HG03097 (cell line): ENCODE measurements at regions not wholly inside any gene's neighbourhood (a gene's known extent, or its start where the extent isn't known, plus 50 kb on each side); places are given as distances from the start of the nearest gene placed in this dataset.
"Not testable (repeated sequence)": the region's sequence is repeated elsewhere in the genome, so short reads cannot be mapped to it uniquely, and the experiment has no call there.

Experiments used
- ATAC-seq: cut with Tn5 transposase; IDR thresholded peaks from one replicate; pipeline ENCODE4 v1.9.1; 2021; ENCODE audit not compliant: unreplicated experiment, low FRiP score

DNA sequence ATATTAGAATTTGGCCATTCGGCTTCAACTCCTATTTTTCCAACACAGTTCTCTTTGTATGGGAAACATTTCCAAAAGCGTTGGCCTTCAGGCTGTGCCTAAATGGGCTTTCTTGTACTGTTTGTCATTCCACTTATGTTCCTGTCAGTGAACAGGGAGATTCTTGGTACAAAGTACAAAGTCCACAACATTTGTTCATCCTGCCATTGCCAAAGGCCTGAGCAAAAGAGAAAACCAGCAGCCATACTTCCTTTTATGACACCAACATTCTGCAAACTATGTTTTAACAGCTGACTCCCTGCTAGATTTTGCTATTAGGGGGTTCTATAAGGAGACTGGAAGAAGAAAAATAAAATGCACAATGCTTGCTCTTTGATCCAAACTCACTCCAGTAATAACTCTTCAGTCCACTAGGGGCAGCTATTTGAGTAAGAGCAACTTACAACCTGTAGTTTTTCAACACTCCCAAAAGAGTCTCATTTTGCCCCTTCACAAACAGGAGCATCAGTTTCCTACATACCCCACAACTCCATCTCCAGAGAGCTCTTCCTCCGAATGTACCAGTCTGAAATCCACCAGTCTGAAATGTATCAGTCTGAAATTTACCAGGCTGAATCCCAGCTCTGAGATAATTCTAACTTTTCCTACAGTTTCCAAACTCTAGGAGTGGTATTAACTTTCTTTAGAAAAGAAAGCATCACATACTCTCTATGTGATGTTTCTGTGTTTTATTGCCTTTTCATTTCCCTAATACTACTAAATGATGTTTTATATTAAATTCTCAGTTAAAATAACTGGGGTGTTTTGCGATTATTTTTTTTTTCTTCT is 693.8 kb downstream of the DNAH5 start:
- ATAC-seq, result no peak

GRCh38 chr5:13249854-13250253 is 694.6 kb downstream of the DNAH5 start:
- no peak for ATAC-seq

DNA sequence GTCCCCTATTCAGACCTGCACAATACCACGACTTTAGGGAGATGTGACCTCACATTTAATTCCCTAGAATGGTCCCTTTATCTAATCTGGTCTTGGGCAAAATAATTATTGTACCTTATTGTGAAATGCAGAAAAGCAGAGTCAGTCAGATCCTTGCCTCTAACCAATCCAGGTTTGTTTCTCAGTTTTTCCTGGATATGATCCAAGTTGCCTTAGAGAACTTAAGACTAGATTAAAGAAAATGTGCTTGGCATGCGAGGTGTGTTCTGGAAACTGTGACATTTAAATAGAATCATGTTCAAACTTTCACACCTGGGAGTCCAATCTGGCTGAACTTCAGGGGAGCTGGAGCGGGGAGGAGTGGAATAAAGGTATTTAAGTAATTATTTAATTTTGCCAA is 696.2 kb downstream of the DNAH5 start:
- ATAC-seq, result no peak

DNA sequence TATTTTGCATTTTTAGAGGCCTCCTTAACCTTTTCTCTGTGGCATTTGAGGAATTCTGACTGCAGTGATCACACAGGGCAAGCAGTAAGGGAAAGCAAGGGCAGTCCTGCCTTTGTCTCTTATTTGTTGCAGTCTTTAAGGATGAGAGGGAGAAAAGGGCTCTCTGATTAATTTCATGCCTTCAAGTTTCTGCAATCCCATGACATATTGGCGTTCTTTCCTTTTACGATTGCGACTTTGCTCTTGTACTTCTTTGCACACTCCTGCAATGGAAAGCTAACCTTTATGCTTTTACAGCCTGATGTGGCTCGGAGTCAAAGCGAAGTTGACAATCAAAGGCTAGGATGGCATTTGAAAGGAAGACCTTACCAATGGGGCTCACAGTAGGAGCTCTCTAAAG is 698.4 kb downstream of the DNAH5 start:
- ATAC-seq, result no peak

DNA sequence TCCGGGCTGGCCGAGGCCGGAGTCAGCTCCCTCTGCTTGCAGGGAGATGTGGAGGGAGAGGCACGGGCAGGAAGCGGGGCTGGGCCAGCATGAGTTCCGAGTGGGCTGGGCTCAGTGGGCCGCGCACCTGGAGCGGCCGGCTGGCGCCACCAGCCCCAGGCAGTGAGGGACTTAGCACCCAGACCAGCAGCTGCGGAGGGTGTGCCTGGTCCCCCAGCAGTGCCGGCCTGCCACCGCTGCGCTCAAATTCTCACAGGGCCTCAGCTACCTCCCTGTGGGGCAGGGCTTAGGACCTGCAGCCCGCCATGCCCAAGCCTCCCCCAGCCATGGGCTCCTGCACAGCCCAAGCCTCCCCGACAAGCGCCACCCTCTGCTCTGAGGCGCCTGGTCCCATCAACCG is 700.3 kb downstream of the DNAH5 start:
- ATAC-seq, result no peak

DNA sequence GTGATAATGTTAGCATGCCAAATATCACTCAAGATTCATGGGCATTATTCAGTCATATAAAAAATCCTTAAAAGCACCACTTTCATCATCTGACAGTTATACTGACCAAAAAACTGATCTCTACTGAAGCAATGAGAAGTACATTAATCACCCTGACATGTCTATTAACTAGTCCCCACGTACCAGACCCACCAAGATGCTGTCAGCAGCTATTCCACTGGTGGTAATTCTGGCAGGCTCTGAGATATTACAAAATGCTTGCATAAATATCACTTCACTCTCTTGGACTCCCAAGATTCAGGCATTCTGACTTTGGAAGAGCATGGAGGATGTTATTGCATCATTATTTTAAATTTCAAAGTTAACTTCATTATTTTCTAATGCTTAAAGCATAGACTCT is 717.0 kb downstream of the DNAH5 start:
- ATAC-seq, result no peak

DNA sequence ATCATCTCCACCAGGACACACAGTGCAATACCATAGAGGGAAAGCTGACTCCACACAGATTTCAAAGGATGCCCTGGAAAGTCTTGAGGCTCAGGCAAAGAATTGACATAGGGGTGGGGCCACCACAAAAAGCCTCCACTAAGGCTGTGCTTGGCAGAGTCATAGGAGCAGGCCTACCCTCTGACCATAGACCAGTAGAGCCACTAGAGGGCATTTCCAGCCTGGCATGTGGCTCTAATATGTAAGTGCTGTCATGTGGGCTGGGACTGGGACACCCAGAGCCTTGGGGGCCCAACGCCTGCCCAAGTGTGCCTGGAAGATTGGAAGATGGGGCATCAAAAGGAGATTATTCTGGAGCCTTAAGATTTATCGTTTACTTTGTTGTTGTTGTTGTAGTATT is 726.0 kb downstream of the DNAH5 start:
- ATAC-seq, result no peak

DNA sequence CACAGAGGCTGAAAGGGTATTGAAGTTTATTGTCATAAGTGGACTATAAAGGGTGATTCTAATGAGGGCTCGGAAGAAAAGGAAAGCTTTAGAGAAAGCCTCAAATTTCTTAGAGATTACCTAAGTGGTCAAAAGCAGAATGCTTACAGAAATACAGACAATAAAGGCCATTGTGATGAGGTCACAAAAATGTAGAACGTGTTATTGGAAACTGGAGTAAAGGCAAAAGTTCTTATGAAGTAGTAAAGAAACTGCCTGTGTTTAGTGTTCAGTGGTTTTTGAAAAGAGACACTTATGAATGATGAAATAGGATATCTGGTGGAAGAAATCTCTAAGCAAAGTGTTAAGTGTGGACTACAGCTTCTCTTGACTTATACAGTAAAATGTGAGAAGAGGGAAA is 726.9 kb downstream of the DNAH5 start:
- ATAC-seq, result no peak

DNA sequence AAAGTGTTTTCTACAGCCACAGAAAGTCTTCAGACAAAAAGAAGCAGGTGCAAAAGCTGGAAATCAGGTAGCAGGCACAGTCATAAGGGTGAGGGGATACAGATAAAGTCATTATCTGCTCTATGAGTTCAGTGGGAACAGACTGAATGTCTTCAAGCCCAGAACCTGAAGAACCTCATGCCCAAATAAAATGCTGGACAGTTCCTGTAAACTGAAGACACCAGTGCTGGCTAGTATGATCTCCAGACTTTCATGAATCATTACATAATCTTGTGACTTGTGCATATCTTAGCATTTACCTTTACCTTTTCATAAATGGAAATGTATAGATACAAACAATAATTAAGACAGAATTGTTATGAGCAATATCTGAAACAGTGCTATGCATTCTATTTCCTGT is 728.7 kb downstream of the DNAH5 start:
- ATAC-seq, result no peak

GRCh38 chr5:13215370-13215769 is 729.1 kb downstream of the DNAH5 start:
- no peak for ATAC-seq

GRCh38 chr5:13214182-13214581 is 730.3 kb downstream of the DNAH5 start:
- ATAC-seq, result no peak

DNA sequence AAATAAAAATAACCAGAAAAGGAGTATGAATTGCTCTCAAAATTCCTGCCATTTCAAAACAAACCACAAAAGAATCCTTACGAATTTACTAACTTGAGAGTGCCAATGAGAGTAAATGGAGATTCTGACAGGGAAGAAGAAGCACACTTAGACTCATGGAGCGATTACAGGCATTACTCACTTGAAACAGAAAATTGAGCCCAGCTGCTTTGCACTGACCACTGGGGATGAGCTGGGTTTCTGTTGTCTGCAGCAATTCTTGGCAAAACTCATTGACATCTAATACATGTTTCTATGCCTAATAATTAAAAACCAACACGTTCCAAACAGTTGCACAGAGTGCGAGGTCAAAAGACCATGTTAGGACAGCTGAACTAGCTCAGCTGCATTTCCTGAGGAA is 731.6 kb downstream of the DNAH5 start:
- no peak for ATAC-seq

GRCh38 chr5:13211064-13211463 is 733.4 kb downstream of the DNAH5 start:
- no peak for ATAC-seq

DNA sequence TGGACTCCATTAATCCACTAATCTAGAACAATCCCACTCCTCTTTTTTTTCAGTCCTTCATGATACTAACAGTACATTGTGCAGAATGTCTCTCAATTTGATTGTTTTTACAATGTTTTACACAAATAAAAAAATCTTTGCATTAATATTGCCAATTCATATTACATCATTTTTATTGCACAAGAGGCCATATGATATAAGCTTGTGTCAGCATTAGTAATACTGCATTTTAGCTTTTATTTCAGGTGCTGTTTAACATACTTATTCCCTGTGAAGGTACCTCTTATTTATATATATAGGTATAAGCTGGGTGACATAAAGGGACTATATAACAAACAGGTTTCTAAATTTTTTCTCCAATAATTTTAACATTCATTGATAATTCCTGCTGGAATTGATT is 737.4 kb downstream of the DNAH5 start:
- ATAC-seq, result no peak

DNA sequence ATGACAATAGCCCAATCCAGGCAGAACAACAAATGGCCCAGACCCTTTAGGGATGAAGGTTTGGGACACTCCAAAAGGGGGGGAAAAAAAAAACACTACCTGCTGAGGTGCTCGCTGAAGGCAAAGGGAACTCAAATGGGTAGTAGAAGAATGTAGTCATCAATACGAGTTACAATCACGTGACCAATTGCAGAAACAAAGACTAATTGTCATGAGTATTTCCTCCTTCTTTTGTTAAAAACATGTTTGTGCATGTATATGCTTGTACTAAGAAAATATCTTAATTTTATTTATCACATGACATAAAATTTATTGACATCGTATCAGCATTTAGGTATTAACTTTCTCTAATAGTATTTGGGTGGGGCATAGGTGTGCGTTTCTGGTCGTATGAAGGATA is 743.5 kb downstream of the DNAH5 start:
- no peak for ATAC-seq

DNA sequence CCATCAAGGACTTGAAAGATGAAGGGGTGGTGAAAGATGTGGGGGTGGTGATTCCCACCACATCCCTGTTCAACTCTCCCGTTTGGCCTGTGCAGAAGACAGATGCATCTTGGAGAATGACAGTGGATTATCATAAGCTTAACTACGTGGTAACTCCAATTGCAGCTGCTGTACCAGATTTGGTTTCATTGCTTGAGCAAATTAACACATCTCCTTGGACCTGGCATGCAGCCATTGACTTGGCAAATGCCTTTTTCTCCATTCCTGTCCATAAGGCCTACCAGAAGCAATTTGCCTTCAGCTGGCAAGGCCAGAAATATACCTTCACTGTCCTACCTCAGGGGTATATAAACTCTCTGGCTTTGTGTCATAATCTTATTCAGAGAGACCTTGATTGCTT is 746.3 kb downstream of the DNAH5 start:
- not testable (repeated sequence) for ATAC-seq

DNA sequence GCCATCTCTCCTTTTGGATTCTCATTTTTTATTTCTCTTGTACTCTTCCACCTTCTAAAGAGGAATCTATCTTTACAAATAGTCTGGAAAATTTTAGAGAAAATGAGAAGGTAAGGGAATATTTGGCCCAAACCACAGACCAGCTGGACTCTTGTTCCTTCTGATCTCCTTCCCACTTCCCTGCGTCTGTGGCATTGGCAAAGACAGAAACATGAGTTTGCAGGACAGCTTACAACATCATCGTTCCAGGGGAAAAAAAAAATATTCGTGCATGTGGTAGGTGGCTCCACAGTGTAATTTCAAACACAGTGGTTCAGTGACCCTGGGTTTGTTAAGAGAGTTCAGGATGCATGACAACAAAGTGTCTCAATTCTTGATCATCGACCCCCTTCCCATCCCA is 755.0 kb downstream of the DNAH5 start:
- ATAC-seq, result no peak

DNA sequence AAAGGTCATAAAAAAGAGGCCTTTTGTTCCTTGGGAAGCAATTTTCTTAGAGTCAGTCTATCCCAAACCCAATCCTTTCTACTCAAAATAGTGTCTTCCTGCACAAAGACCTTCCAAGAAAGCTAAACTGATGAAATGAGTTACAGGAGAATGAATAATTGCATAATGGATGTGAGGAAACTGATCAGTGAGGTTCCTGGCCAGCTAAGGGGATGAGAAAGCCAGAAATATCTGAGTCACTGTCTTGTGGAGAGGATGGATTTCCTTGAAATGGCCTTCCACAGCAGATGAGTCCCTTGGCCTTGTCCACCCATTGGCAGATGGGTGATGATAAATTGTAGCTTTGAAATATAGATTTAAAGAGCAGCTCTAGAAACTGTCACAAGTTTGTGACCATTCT is 756.1 kb downstream of the DNAH5 start:
- ATAC-seq, result no peak

DNA sequence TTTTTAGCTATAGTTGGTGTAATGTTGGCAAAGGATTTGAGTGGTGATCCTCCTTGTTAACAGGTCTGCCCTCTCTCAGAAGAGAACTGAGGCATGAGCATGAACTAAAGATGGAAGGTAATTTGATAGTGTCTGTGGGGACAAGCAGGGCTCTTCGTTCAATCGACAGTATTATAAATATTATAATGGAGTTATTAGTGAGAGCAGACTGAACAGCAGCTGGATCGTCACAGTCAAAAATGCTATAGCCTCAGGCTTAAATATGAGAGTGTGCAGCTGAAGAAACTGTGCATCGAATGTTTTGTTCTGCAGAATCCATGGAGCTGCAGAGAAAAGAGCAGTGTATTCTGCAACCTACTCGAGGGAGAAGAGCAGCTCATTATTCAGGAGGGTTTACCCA is 757.3 kb downstream of the DNAH5 start:
- no peak for ATAC-seq

DNA sequence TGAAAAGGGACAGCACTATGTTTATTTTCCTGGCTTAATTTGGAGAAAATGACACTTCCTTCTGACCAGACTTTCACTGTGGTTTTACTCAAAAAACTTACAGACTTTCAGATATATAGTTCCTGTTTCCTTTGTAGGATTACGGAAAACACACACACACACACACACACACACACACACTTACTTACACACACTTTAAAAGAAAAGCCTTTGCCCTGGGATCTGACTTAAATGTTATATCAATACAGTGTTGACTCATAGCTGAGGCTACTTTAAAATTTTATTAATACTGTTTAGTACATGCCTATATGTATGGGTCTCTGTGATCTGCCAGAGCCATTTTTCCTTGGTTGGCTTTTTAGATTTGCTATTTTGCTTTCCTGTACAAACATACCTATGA is 758.3 kb downstream of the DNAH5 start:
- no peak for ATAC-seq

GRCh38 chr5:13179407-13180087 is 764.9 kb downstream of the DNAH5 start:
- ATAC-seq, result no peak

DNA sequence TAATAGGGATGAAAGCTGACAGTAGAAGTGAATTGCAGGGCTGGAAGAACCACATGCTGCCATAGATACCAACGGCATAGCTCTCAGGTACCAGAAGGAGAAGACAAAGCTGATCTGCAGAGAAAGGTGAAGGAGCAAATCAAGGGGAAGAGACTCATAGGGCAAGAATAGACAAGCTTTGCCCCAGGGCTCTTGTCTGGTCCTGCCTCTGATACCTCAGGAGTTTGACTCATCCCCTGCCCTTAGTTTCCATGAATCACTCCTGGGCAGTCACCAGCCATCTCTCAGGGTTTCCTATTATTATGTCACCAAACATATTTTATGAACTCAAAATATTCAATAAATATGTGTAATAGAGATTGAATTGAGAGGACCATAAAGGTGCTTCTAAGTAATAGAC is 800.9 kb downstream of the DNAH5 start:
- ATAC-seq, result no peak
